Hematopoietic multipotent progenitor cell treated with erythropoietin and hydrocortisone succinate and interleukin-3 and kit ligand, for 15 days (in vitro differentiated cells): ENCODE measurements at regions not wholly inside any gene's neighbourhood (a gene's known extent, or its start where the extent isn't known, plus 50 kb on each side); places are given as distances from the start of the nearest gene placed in this dataset.
"Not testable (repeated sequence)": the region's sequence is repeated elsewhere in the genome, so short reads cannot be mapped to it uniquely, and the experiment has no call there.

ENCODE experiments used
- DNase-seq: peaks from one replicate; pipeline ENCODE4 v3.0.0-alpha.2; 2015; ENCODE audit warnings: low spot score

- DNase-seq = no peak
Measured at GRCh38 chr4:124105212-124105611, 607.3 kb downstream of the ANKRD50 start.

DNA sequence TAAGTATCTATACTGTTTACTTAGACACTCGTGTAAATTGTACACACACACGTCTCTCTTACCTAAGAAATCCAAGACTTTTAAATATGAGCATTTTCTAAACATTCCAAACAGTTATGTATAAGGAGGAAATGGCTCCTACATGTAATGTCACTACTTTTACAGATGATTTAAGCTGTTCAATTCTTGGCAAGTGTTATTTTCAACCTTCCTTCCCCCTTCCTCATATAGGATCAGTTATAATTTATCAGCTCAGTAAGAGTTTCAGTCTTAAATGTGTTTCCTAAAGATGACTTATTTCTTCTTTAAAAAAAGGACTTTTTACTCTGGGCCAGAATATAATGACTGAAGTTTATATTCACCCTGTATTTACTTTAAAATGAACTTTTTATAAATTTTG is 601.1 kb downstream of the ANKRD50 start:
- DNase-seq = no peak

- DNase-seq = no peak
Measured at GRCh38 chr4:124111922-124112321, 600.6 kb downstream of the ANKRD50 start.

DNA sequence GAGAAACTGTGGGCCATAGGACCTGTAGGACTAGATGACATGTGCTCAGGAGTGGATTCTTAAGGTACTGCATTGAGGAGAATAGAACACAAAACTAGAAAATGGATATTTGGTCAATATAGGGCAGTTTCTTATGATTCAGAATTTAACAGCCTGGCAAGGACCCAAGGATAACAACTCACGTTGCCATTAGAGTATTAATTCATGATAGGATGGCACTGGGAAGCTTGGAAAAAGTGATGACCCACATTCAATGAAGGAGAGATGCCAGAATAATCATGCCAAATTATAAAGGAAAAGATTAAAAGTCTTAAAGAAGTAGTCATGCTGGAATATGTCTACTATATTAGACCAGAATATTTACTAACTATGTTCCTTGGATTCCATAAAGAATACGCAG is 594.5 kb downstream of the ANKRD50 start:
- DNase-seq = no peak

DNA sequence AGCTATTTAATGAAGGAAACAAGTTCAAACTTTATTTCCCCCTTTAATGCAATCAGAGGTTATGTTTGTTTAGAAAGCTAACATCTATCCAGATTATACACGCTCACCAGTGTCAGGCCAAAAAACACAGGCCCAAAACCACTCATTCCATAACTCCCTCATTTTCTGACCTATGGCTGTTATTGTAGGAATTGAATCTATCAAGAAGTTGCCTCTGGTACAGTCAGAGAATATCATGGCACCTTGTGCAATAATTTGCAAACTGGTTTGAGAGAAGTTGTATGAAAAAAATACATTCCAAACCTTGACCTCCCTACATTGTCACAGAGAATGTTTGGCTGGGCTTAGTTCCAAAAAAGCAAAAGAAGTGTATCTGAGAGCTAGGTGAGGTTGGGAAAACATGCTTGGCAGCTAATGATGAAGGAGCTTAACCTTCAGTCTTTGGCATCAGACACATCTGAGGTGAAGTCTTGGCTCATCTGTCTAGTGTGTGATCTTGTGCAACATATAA is 591.0 kb downstream of the ANKRD50 start:
- DNase-seq = no peak

- DNase-seq = no peak
Measured at GRCh38 chr4:124123181-124123580, 589.4 kb downstream of the ANKRD50 start.

DNA sequence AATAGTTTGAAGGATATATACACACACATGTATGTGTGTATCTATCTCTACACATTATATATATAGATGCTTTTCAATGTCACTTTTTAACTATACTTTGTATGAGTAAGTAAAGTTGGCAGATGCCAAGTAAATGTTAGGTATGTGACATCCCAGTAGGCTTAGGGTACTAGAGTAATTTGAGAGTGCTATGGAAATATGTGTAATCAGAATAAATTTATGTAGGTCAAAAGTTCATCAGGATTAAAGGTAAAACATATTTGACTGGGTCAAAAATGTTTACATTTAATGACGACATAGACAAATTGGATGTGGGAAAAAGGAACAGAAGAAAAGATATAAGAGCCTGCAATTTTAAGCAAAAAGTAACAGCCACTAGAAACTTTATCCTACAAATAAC is 588.8 kb downstream of the ANKRD50 start:
- DNase-seq = no peak

DNA sequence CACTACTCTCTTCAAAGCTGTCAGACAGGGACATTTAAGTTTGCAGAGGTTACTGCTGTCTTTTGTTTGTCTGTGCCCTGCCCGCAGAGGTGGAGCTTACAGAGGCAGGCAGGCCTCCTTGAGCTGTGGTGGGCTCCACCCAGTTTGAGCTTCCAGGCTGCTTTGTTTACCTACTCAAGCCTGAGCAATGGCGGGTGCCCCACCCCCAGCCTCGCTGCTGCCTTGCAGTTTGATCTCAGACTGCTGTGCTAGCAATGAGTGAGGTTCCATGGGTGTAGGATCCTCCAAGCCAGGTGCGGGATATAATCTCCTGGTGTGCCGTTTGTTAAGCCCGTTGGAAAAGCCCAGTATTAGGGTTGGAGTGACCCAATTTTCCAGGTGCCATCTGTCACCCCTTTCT is 581.2 kb downstream of the ANKRD50 start:
- DNase-seq = not testable (repeated sequence)

DNA sequence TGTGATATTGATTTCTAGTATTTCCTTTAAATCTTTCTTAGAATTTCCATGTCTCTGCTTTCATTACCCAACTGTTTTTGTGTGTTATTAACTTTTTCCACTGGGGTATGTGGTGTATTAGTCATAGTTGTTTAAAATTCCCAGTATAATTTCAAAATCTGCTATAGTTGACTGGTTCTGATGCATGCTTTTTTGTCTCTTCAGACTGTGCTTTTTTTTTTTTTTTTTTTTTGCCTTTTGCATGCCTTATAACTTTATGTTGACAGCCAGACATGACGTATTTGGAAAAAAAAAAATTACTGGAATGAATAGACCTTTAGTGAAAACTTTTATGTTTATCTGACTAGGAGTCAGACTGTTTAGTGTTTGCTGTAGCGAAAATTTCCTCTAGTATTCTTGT is 580.4 kb downstream of the ANKRD50 start:
- DNase-seq = no peak

- DNase-seq = no peak
Measured at GRCh38 chr4:124133753-124134152, 578.8 kb downstream of the ANKRD50 start.

DNA sequence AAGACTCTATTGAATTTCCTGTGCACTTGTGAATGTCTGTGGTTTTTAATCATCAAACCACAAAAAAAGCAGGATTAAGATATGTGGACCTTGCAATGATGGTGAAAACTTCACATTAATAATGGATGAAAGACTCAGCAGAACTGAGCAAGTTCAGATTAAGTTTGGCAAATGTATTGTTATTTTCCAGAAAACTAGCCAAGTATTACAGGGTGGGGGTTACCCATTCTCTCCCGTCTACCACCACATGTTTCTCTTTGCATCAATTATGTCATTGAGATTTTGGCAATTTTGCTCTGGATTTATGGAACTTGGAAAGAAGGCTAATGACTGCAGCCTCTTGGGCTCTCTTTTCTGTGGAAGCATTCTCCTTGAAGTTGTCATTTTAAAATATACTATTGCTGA is 577.1 kb downstream of the ANKRD50 start:
- no peak for DNase-seq

DNA sequence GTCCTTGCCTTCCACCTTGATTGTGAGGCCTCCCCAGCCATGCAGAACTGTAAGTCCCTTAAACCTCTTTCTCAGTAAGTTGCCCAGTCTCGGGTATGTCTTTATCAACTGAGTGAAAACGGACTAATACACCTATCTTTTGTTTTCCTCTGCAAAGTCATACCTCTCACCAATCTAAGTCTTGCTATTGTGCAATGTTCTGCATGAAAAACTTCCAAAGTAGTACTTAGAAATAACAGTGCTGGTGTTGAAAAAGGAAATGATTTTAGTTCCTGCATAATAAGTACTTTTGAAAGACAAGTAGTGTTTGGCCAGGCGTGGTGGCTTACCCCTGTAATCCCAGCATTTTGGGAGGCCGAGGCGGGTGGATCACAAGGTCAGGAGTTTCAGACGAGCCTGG is 573.5 kb downstream of the ANKRD50 start:
- DNase-seq = no peak

GRCh38 chr4:124143632-124144031 is 568.9 kb downstream of the ANKRD50 start:
- DNase-seq = no peak

DNA sequence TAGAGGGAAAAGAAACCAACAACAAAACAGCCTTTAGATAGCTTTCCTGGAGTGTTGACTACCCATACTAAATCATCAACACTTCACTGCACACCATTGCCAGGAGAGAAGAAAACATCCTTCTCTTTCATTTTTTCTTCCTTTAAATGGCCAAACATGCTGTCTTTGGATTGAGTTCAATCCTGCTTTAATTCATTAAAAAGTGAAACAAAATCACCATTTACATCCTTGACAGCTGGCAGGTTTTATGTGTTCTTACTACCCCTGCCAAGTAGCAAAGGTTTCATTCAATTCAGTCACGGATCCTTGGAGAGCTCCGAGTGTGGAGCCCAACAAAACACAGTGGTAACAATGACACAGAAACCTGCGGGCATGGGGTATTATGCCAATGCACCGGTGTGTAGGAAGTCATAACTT is 568.3 kb downstream of the ANKRD50 start:
- DNase-seq = no peak

DNA sequence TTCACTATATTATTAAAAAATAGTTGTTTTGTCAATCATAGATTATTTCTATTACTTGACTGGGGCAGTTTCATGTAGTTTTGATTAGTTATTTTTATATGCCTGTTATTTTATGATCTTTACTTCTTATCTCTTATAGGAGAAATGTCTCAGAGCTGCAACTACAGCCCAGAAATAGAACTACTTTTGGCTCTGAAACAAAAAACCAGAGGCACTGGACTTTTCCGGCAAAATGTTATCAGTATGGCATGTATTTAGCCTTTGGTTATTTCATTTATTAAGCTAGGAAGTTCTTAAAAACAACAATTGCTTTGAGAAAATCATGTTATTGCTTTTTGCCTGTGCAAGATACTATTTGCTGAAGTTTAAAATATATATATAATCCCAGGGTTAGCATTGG is 566.5 kb downstream of the ANKRD50 start:
- no peak for DNase-seq

DNA sequence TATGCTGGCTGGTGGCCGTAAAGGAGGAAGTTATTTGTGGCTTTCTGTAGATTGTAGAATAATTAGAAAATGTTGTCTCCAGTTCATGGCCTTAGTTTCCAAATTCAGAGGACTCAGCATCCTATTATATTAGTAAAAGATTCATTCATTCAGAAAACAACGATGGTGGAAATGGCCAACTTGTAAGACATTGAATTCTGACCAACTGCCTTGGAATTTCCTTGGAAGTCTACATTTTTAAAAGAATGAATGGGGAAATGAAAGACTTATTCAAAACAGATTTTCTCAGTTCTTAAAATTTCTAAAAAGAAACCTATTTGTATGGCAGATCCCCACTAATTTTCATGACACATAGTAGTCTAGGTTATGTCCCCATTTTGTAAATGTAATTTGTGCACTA is 561.5 kb downstream of the ANKRD50 start:
- no peak for DNase-seq

- no peak for DNase-seq
Measured at GRCh38 chr4:124152132-124152531, 560.4 kb downstream of the ANKRD50 start.

DNA sequence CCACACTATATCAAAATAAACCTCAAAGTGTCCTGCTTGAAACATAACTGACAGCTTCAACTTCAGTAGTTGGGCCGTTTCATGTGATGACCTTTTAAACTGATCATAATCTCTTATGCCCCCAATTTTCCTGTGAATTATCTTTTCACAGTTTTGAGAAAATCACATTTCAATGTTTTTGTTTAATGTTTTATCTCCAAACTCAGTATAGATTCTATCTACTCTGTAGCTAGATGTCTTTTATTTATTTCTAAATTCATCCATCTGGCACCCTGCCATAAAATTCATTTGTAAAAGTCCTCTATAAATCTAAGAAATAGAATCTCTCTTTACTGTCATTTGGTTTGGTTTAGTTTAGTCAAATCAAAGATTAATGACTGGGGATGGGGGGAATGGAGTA is 557.3 kb downstream of the ANKRD50 start:
- no peak for DNase-seq

- DNase-seq = no peak
Measured at GRCh38 chr4:124157396-124158083, 555.0 kb downstream of the ANKRD50 start.

GRCh38 chr4:124163401-124163800 is 549.1 kb downstream of the ANKRD50 start:
- no peak for DNase-seq

- no peak for DNase-seq
Measured at GRCh38 chr4:124167602-124168001, 544.9 kb downstream of the ANKRD50 start.

DNA sequence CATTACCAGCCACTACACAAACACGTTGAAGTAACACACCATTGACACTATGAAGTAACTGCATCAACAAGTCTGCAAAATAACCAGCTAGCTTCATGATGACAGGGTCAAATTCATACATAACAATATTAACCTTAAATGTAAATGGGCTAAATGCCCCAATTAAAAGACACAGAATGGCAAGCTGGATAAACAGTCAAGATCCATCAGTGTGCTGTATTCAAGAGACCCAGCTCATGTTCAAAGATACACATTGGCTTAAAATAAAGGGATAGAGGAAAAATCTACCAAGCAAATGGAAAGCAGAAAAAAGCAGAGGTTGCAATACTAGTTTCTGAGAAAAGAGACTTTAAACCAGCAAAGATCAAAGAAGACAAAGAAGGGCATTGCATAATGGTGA is 543.0 kb downstream of the ANKRD50 start:
- DNase-seq = not testable (repeated sequence)

- DNase-seq = no peak
Measured at GRCh38 chr4:124173912-124174311, 538.6 kb downstream of the ANKRD50 start.
